ENCODE measurements at regions not wholly inside any gene's neighbourhood (a gene's known extent, or its start where the extent isn't known, plus 50 kb on each side); places are given as distances from the start of the nearest gene placed in this dataset.

GRCh38 chr18:64276311-64277090 lies 127.6 kb upstream of the LINC00305 start:
- DNase-seq = no peak

GRCh38 chr18:64275593-64276300 lies 126.9 kb upstream of the LINC00305 start:
- DNase-seq = no peak

- DNase-seq = no peak
Observed at GRCh38 chr18:64273724-64274123, 124.8 kb upstream of the LINC00305 start.

GRCh38 chr18:64271975-64272659 lies 123.2 kb upstream of the LINC00305 start:
- no peak for DNase-seq

DNA sequence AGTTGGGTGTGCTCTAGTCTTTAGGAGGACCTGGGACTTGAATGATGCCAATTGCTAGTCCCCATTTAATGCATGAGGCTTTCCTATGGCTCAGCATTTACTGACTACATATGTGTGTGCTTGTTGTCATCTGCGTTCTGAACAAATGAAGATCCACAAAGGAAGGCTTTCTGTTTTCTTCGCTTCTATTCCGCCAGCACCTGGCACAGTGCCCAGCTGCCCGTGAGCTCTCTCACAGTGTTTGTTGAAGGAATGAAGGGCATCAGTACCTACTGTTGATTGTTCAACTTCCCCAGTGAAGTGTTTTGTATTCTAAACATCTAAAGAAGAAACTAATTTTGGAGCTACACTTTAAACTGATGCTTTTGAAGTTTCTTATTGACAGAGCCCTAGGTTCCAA lies 122.4 kb upstream of the LINC00305 start:
- DNase-seq = peak; percentile 2

DNA sequence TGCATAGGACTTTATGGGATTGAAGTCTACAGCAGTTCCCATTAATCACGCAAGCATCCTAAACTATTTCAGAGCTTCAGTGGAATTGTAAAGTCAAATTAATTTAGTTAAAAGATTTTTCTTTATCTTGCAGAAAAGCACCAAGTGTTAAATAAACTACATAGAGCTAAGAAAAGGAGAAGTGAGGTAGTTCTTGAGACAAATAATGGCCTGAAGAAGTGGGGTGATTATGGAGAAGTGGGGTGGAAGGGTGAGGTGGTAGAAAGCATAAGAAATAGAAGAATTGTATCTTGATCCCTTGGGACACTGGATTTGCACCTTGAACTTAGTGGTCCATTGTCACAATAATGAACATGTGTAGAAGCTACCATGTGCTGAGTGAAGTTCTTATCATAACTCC lies 121.7 kb upstream of the LINC00305 start:
- no peak for DNase-seq

GRCh38 chr18:64270121-64270520 lies 121.2 kb upstream of the LINC00305 start:
- no peak for DNase-seq

DNA sequence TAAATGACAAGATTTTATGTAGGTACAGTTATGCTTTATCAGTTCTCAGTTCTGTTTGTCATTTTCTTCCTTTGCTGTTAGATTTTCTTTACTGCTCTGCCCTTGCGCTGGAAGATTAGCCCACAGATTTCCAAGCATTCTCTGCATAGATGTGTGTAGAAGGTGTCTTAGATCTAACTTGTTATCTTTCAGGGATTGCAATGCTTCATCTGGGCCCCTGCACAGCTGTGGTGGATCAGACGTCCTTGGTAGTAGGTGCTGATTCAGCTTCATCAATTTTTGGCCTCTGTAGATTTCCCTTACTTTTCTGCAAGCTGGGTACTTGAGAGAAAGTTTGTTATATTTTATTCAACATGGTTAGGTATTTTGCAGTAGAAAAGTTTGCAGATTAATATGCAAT lies 115.3 kb upstream of the LINC00305 start:
- DNase-seq = no peak

DNA sequence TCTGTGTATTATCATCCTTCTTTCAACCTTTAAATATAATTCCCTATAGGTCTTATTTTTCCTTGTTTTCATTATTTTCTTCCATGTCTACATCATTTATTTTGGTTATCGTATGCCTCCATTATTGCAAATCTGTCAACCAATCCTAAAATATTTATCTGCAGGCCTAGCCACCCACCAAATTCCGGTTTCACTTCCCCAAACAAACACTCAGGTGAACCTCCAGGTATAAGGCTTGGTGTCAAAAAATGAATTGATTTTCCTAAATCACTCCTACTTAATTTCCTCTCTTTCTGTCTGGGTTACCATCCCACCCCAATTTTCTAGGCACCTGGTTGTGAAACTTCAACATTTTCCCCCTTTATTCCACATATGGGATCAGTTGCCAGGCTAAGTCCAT lies 111.9 kb upstream of the LINC00305 start:
- DNase-seq = no peak

- no peak for DNase-seq
Observed at GRCh38 chr18:64259871-64260270, 111.0 kb upstream of the LINC00305 start.

DNA sequence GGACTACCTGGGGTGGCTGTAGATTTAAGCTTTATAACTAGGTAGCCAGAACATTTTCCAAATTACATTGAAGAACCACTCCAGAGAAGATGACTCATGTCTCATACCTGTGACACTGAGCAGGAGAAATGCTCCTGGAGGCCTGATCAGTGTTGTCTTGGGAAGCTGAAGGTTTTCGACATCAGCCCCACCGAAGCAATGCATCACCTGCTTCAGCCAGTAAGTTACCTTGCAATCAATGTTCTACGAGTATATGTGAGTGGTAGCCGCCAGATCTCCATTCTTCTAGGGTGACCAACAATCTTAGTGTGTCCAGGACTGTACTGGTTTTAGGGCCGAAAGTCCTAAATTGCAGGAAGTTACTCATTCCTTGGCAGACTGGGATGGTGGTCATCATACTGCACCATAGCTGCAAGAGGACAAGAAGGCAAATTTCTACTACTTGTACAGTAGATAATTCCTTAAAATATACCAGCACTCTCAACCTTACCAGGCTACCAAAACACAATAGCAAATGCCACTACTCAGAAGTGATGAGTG lies 109.3 kb upstream of the LINC00305 start:
- DNase-seq = no peak

GRCh38 chr18:64254399-64255093 lies 105.7 kb upstream of the LINC00305 start:
- DNase-seq = no peak

DNA sequence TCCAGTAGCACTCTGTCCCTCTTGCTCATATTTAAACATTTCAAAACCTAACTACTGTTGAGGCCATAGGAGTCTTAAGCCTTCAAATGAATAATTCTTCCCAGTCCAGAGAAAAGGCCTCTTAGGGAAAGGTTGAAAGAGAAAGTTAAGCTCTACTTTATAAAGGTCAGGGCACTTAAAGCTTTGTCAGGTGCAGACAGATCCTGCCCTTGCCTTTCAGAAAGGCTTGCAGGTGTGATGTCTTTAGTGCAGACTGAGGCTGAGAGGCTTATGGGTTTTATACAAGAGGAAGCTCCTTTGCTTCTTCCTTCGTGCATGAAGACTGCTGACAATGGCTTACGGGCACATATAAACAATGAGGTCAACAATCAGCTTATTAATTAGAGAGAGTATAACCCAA lies 105.0 kb upstream of the LINC00305 start:
- no peak for DNase-seq

DNA sequence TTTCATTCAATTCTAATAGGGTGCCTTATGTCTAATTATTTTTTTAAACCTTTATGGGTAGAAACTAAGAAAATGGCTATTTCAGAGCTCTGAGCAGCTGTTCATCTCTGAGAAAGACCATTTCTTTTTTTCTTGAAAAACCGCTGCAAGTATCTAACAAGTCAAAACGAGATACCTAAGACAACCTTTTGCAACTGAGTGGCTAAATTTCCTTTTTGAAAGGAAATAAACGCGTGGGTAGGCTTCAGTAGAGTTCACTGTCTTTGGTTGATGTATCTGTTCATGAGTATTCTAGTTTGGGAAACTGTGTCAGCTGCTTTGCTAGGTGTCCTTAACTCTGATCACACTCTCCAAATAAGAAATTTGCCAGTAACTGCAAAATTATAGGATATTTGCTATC lies 104.3 kb upstream of the LINC00305 start:
- no peak for DNase-seq

- no peak for DNase-seq
Observed at GRCh38 chr18:64248836-64249235, 99.9 kb upstream of the LINC00305 start.

- peak; percentile 56 for DNase-seq
Observed at GRCh38 chr18:64245126-64245861, 96.4 kb upstream of the LINC00305 start.

- no peak for DNase-seq
Observed at GRCh38 chr18:64244571-64244970, 95.7 kb upstream of the LINC00305 start.

GRCh38 chr18:64240316-64240715 lies 91.4 kb upstream of the LINC00305 start:
- no peak for DNase-seq

- no peak for DNase-seq
Observed at GRCh38 chr18:64238076-64238475, 89.2 kb upstream of the LINC00305 start.

DNA sequence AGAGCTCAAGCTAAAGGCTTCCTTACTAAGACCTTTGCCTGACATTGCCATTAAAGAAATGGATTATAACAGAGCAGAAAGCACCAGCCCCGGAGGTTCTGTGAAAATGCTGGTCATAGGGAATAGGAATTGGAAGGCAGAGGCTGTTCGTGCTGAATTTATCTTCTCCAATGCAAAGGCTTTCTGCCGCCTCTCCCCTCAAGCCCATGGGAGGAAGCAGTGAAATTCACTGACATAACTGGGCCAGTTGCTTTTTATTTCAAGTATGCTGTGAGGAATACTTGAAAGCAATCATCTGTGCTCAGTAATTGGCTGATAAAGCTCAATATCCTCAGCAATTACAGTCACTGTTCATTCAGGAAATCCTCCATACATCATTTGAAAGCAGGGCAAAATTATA lies 85.4 kb upstream of the LINC00305 start:
- DNase-seq = no peak

DNA sequence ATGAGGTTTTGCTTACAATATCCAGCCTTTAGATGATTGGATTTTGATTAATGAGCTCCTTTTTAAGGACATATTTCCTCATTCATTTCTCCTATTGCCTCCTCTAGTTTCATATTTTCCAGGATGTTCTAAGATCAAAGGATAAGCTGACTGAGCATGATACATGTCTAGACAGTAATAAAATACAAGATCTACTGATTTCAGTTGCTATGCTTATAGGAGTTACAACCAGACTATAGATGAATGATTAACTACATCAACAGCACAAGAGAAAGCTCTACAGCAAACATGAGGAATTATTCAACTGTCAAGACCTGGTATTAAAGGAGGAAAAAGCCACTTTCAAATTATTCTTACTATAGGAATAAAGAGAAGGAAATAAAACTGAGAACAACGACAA lies 85.0 kb upstream of the LINC00305 start:
- no peak for DNase-seq

DNA sequence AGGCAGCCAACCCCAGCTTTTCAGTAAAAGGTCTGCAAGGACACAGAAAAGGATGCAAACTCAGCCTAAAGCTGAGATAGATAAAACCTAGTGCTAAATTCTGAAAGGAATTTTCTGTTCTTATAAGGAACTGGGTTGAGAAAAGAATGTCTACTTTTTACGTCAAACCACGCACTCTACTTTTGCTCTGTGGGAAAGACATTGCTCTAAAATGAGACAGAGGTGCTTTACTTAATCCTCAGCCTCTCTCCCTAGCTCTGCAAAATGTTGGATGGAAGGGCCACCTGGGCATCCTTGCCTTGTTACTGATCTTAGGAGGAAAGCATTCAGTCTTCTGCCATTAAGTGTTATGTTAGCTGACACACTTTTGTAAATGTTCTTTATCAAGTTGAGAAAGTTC lies 72.1 kb upstream of the LINC00305 start:
- DNase-seq = no peak
